NCI-H69 (cell line): ENCODE measurements at regions not wholly inside any gene's neighbourhood (a gene's known extent, or its start where the extent isn't known, plus 50 kb on each side); places are given as distances from the start of the nearest gene placed in this dataset.

ENCODE experiments used
- DNase-seq: peaks from one replicate; lab custom pipeline; 2025; lab: John Stamatoyannopoulos, UW

- no peak for DNase-seq
Observed at GRCh38 chr5:30747412-30747811, 446.1 kb upstream of the CDH6 start.

- peak; percentile 14 for DNase-seq
Observed at GRCh38 chr5:30736669-30737068, 456.8 kb upstream of the CDH6 start.

GRCh38 chr5:30734118-30734517 is 459.4 kb upstream of the CDH6 start:
- DNase-seq: no peak

- no peak for DNase-seq
Observed at GRCh38 chr5:30725073-30725472, 468.4 kb upstream of the CDH6 start.

GRCh38 chr5:30698217-30698616 is 495.3 kb upstream of the CDH6 start:
- no peak for DNase-seq

- no peak for DNase-seq
Observed at GRCh38 chr5:30693326-30693725, 500.2 kb upstream of the CDH6 start.

- DNase-seq: no peak
Observed at GRCh38 chr5:30690931-30691330, 502.6 kb upstream of the CDH6 start.

GRCh38 chr5:30687461-30687860 is 506.0 kb upstream of the CDH6 start:
- DNase-seq: no peak

- no peak for DNase-seq
Observed at GRCh38 chr5:30686530-30686929, 507.0 kb upstream of the CDH6 start.

- DNase-seq: no peak
Observed at GRCh38 chr5:30676223-30676840, 517.2 kb upstream of the CDH6 start.

GRCh38 chr5:30667293-30667692 is 526.2 kb upstream of the CDH6 start:
- no peak for DNase-seq

GRCh38 chr5:30663536-30663935 is 530.0 kb upstream of the CDH6 start:
- no peak for DNase-seq

- no peak for DNase-seq
Observed at GRCh38 chr5:30662373-30662772, 531.1 kb upstream of the CDH6 start.

GRCh38 chr5:30661730-30662129 is 531.8 kb upstream of the CDH6 start:
- no peak for DNase-seq

- no peak for DNase-seq
Observed at GRCh38 chr5:30659417-30659816, 534.1 kb upstream of the CDH6 start.

GRCh38 chr5:30650311-30650710 is 543.2 kb upstream of the CDH6 start:
- peak; percentile 37 for DNase-seq

GRCh38 chr5:30638899-30639298 is 554.6 kb upstream of the CDH6 start:
- no peak for DNase-seq

GRCh38 chr5:30627945-30628344 is 565.5 kb upstream of the CDH6 start:
- no peak for DNase-seq

- no peak for DNase-seq
Observed at GRCh38 chr5:30626557-30626956, 566.9 kb upstream of the CDH6 start.

GRCh38 chr5:30620481-30621085 is 572.9 kb upstream of the CDH6 start:
- DNase-seq: no peak

- no peak for DNase-seq
Observed at GRCh38 chr5:30608501-30608900, 585.0 kb upstream of the CDH6 start.

GRCh38 chr5:30607301-30607894 is 586.1 kb upstream of the CDH6 start:
- peak; percentile 97 for DNase-seq

- peak; percentile 82 for DNase-seq
Observed at GRCh38 chr5:30605693-30606268, 587.7 kb upstream of the CDH6 start.
